ENCODE measurements at regions not wholly inside any gene's neighbourhood (a gene's known extent, or its start where the extent isn't known, plus 50 kb on each side); places are given as distances from the start of the nearest gene placed in this dataset.

DNA sequence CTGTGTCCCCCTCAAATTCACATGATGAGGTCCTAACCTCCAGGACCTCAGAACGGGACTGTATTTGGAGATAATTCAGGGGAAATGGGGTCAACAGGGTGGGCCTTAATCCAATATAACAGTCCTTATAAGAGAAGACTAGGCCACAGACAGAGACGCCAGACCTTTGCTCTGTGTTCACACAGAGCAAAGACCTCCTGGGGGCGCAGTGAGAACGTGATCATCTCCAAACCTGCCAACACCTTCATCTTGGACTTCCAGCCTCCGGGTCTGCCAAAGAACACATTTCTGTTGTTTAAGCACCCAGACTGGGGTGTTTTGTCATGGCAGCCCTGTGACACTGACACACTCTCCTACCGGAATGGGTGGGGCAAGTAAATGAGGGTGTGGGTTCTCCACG, 250.2 kb downstream of the MN1 start:
- Histone ChIP-seq H3K9me3 (ENCODE audit: low read length) (no peaks in the 10 kb centered on the region), H3K9ac (ENCODE audit: low read length) (no peak overlapping the region), H3K4me1 (ENCODE audit: insufficient read depth, low read length) (no peaks in the 10 kb centered on the region), H3K27ac (ENCODE audit: low read depth, low read length) (no peak overlapping the region), H3K4me3 (ENCODE audit: low read depth in 1 of 2, low read length in 2 of 2) (no peak overlapping the region), H3K27me3 (ENCODE audit: control insufficient read depth in 1 of 2, insufficient read depth in 2 of 2, low read length in 2 of 2) (no peaks in the 10 kb centered on the region), H3K36me3 (ENCODE audit: insufficient read depth, low read length) (no peaks in the 10 kb centered on the region)

DNA sequence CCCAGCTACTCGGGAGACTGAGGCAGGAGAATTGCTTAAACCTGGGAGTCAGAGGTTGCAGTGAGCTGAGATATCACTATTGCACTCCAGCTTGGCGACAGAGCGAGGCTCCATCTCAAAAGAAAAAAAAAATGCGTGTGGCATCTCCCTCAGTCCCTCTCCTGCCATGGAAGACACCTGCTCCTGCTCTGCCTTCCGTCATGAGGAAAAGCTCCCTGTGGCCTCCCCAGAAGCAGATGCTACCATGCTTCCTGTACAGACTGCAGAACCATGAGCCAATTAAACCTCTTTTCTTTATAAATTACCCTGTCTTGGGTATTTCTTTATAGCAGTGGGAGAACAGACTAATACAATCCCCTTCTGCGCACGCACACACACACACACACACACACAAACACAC, 249.4 kb downstream of the MN1 start:
- no peaks in the 10 kb centered on the region for H3K9me3 ChIP-seq (ENCODE audit: low read length)
- H3K27ac ChIP-seq (ENCODE audit: low read depth, low read length): no peak overlapping the region
- H3K4me1 ChIP-seq (ENCODE audit: insufficient read depth, low read length): no peaks in the 10 kb centered on the region
- H3K9ac ChIP-seq (ENCODE audit: low read length): no peak overlapping the region
- H3K4me3 ChIP-seq (ENCODE audit: low read depth in 1 of 2, low read length in 2 of 2): no peak overlapping the region
- H3K27me3 ChIP-seq (ENCODE audit: control insufficient read depth in 1 of 2, insufficient read depth in 2 of 2, low read length in 2 of 2): no peaks in the 10 kb centered on the region
- H3K36me3 ChIP-seq (ENCODE audit: insufficient read depth, low read length): no peaks in the 10 kb centered on the region

DNA sequence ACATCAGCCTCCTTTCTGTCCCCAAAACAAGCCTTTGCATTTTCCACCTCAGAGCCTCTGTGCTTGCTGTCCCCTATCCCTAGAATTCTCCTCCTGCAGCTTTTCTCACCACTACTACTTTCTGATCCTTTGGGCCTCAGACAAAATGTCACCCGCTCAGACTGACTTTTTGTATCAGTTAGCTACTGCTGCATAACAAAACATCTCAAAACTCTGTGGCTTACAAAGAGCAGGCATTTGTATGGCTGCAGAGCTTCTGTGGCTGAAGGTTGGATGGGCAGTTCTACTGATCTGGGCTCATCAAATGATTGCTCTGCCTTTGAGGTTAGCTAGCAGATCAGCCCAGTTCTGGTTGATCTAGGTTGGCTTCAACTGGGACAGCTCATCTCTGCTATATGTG, 248.7 kb downstream of the MN1 start:
- Histone ChIP-seq H3K9ac (ENCODE audit: low read length) (no peak overlapping the region), H3K4me1 (ENCODE audit: insufficient read depth, low read length) (no peaks in the 10 kb centered on the region), H3K9me3 (ENCODE audit: low read length) (no peaks in the 10 kb centered on the region), H3K27ac (ENCODE audit: low read depth, low read length) (no peak overlapping the region), H3K27me3 (ENCODE audit: control insufficient read depth in 1 of 2, insufficient read depth in 2 of 2, low read length in 2 of 2) (no peaks in the 10 kb centered on the region), H3K36me3 (ENCODE audit: insufficient read depth, low read length) (no peaks in the 10 kb centered on the region), H3K4me3 (ENCODE audit: low read depth in 1 of 2, low read length in 2 of 2) (no peak overlapping the region)

DNA sequence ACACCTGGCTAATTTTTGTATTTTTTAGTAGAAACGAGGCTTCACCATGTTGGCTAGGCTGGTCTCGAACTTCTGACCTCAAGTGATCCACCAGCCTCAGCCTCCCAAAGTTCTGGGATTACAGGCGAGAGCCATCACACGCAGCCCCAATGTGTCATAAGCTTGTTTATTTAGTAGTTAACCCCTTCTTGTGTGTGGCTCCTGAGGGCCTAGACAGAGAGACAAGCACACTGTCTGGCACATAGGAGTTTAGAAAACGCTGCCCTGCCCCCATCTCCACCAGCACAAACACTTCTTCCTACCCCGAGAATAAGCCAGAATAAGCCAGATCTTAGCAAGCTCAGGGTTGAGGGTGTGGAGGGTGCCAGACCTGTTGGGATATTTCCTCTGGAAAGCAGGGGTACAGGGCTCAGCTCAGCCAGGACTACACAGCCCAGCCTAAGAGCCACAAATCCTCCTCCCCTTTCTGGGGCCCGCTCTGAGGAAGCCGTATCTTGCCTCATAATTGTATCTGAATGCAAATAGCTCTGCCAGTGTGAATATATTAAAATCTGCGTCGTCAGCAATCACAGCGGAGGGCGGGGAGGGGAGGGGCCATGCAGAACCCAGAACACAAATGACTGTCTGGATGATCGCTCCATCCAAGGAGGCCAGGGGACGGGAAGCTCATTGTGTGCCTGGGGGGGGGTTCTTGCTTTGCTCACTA, 247.3 kb downstream of the MN1 start:
- H3K4me3 ChIP-seq (ENCODE audit: low read depth in 1 of 2, low read length in 2 of 2): no peak overlapping the region
- no peaks in the 10 kb centered on the region for H3K27me3 ChIP-seq (ENCODE audit: control insufficient read depth in 1 of 2, insufficient read depth in 2 of 2, low read length in 2 of 2)
- H3K9ac ChIP-seq (ENCODE audit: low read length): no peak overlapping the region
- no peaks in the 10 kb centered on the region for H3K9me3 ChIP-seq (ENCODE audit: low read length)
- H3K27ac ChIP-seq (ENCODE audit: low read depth, low read length): no peak overlapping the region
- H3K4me1 ChIP-seq (ENCODE audit: insufficient read depth, low read length): peaks cover 6% of the 10 kb centered on the region
- H3K36me3 ChIP-seq (ENCODE audit: insufficient read depth, low read length): no peaks in the 10 kb centered on the region

GRCh38 chr22:27554841-27555456, 246.6 kb downstream of the MN1 start:
- no peak overlapping the region for H3K9ac ChIP-seq (ENCODE audit: low read length)
- H3K4me1 ChIP-seq (ENCODE audit: insufficient read depth, low read length): peaks cover 6% of the 10 kb centered on the region
- no peak overlapping the region for H3K27ac ChIP-seq (ENCODE audit: low read depth, low read length)
- H3K36me3 ChIP-seq (ENCODE audit: insufficient read depth, low read length): no peaks in the 10 kb centered on the region
- H3K27me3 ChIP-seq (ENCODE audit: control insufficient read depth in 1 of 2, insufficient read depth in 2 of 2, low read length in 2 of 2): no peaks in the 10 kb centered on the region
- H3K9me3 ChIP-seq (ENCODE audit: low read length): no peaks in the 10 kb centered on the region
- no peak overlapping the region for H3K4me3 ChIP-seq (ENCODE audit: low read depth in 1 of 2, low read length in 2 of 2)

GRCh38 chr22:27556371-27556770, 245.2 kb downstream of the MN1 start:
- no peak overlapping the region for H3K4me3 ChIP-seq (ENCODE audit: low read depth in 1 of 2, low read length in 2 of 2)
- no peaks in the 10 kb centered on the region for H3K9me3 ChIP-seq (ENCODE audit: low read length)
- H3K36me3 ChIP-seq (ENCODE audit: insufficient read depth, low read length): no peaks in the 10 kb centered on the region
- H3K4me1 ChIP-seq (ENCODE audit: insufficient read depth, low read length): peaks cover 6% of the 10 kb centered on the region
- no peaks in the 10 kb centered on the region for H3K27me3 ChIP-seq (ENCODE audit: control insufficient read depth in 1 of 2, insufficient read depth in 2 of 2, low read length in 2 of 2)
- H3K9ac ChIP-seq (ENCODE audit: low read length): no peak overlapping the region
- H3K27ac ChIP-seq (ENCODE audit: low read depth, low read length): no peak overlapping the region

- Histone ChIP-seq H3K4me1 (ENCODE audit: insufficient read depth, low read length) (peaks cover 6% of the 10 kb centered on the region), H3K36me3 (ENCODE audit: insufficient read depth, low read length) (no peaks in the 10 kb centered on the region), H3K4me3 (ENCODE audit: low read depth in 1 of 2, low read length in 2 of 2) (no peak overlapping the region), H3K27ac (ENCODE audit: low read depth, low read length) (no peak overlapping the region), H3K9ac (ENCODE audit: low read length) (no peak overlapping the region), H3K9me3 (ENCODE audit: low read length) (no peaks in the 10 kb centered on the region), H3K27me3 (ENCODE audit: control insufficient read depth in 1 of 2, insufficient read depth in 2 of 2, low read length in 2 of 2) (no peaks in the 10 kb centered on the region)
Observed at GRCh38 chr22:27557286-27558008, 244.1 kb downstream of the MN1 start.

DNA sequence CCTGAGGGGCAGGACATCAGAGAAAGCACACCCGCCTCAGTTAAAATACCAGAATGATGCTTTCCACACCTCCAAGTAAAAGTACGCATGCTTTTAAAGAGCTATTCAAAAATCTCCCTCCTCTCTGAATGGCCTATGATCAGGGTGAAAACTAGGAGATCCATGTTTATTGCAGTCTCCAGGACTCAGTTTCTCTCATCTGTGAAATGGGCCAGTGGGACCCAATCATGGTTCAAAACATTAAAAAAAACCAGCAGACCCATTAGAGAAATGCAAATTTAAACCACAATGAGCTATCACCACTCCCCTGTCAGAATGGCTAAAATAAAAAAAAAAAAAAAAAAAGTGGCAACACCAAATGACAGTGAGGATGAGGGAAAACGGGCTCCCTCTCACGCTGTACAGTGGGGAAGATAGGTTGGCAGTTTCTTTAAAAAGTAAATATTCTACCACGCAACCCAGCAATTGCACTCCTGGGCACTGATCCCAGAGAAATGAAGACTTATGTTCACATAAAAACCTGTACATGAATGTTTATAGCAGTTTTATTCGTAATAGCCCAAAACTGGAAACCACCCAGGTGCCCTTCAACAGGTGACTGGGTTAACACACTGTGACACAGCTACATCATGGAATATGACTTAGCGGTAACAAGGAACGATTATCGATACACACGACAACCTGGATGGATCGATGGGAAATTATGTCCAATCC, 242.7 kb downstream of the MN1 start:
- Histone ChIP-seq H3K27ac (ENCODE audit: low read depth, low read length) (no peak overlapping the region), H3K9ac (ENCODE audit: low read length) (no peak overlapping the region), H3K36me3 (ENCODE audit: insufficient read depth, low read length) (no peaks in the 10 kb centered on the region), H3K4me3 (ENCODE audit: low read depth in 1 of 2, low read length in 2 of 2) (no peak overlapping the region), H3K9me3 (ENCODE audit: low read length) (no peaks in the 10 kb centered on the region), H3K4me1 (ENCODE audit: insufficient read depth, low read length) (peaks cover 6% of the 10 kb centered on the region), H3K27me3 (ENCODE audit: control insufficient read depth in 1 of 2, insufficient read depth in 2 of 2, low read length in 2 of 2) (no peaks in the 10 kb centered on the region)

DNA sequence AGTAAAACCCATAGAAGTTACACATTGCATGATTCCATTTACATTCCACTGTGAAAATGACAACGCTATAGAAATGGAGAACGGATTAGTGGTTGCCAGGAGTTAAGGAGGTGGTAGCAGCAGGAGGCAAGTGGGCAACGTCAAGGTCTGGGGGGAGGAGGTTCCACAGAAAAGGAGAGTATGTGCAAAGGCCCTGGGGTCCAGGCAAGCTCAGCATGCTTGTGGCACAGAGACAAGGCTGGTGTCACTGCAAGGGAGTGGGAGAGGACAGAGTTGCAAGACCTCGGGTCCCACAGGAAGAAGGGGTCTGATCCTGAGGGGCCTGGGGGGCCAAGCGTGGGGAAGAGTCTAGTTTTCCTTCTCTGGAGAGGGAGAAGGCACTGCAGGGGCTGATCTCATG, 240.8 kb downstream of the MN1 start:
- H3K9me3 ChIP-seq (ENCODE audit: low read length): no peaks in the 10 kb centered on the region
- no peak overlapping the region for H3K4me3 ChIP-seq (ENCODE audit: low read depth in 1 of 2, low read length in 2 of 2)
- no peak overlapping the region for H3K9ac ChIP-seq (ENCODE audit: low read length)
- no peaks in the 10 kb centered on the region for H3K27me3 ChIP-seq (ENCODE audit: control insufficient read depth in 1 of 2, insufficient read depth in 2 of 2, low read length in 2 of 2)
- peaks cover 6% of the 10 kb centered on the region for H3K4me1 ChIP-seq (ENCODE audit: insufficient read depth, low read length)
- no peaks in the 10 kb centered on the region for H3K36me3 ChIP-seq (ENCODE audit: insufficient read depth, low read length)
- no peak overlapping the region for H3K27ac ChIP-seq (ENCODE audit: low read depth, low read length)

GRCh38 chr22:27561286-27561904, 240.2 kb downstream of the MN1 start:
- Histone ChIP-seq H3K27me3 (ENCODE audit: control insufficient read depth in 1 of 2, insufficient read depth in 2 of 2, low read length in 2 of 2) (no peaks in the 10 kb centered on the region), H3K9ac (ENCODE audit: low read length) (no peak overlapping the region), H3K27ac (ENCODE audit: low read depth, low read length) (no peak overlapping the region), H3K9me3 (ENCODE audit: low read length) (no peaks in the 10 kb centered on the region), H3K4me3 (ENCODE audit: low read depth in 1 of 2, low read length in 2 of 2) (no peak overlapping the region), H3K36me3 (ENCODE audit: insufficient read depth, low read length) (no peaks in the 10 kb centered on the region), H3K4me1 (ENCODE audit: insufficient read depth, low read length) (peaks cover 6% of the 10 kb centered on the region)

GRCh38 chr22:27564806-27565205, 236.8 kb downstream of the MN1 start:
- Histone ChIP-seq H3K36me3 (ENCODE audit: insufficient read depth, low read length) (no peaks in the 10 kb centered on the region), H3K9me3 (ENCODE audit: low read length) (no peaks in the 10 kb centered on the region), H3K4me1 (ENCODE audit: insufficient read depth, low read length) (no peaks in the 10 kb centered on the region), H3K27me3 (ENCODE audit: control insufficient read depth in 1 of 2, insufficient read depth in 2 of 2, low read length in 2 of 2) (no peaks in the 10 kb centered on the region), H3K27ac (ENCODE audit: low read depth, low read length) (no peak overlapping the region), H3K9ac (ENCODE audit: low read length) (no peak overlapping the region), H3K4me3 (ENCODE audit: low read depth in 1 of 2, low read length in 2 of 2) (no peak overlapping the region)

Data from muscle layer of colon (tissue), 2 donors.